WTC11 (cell line): ENCODE measurements at regions not wholly inside any gene's neighbourhood (a gene's known extent, or its start where the extent isn't known, plus 50 kb on each side); places are given as distances from the start of the nearest gene placed in this dataset.

Source experiments
- CREM ChIP-seq: sonication (generic); formaldehyde crosslinking; IDR thresholded peaks from 2 replicates; pipeline ENCODE4 v1.8.1; 2022; ENCODE audit warnings: mild to moderate bottlenecking, missing genetic modification reagents, moderate library complexity
- ESRRA ChIP-seq: sonication (generic); formaldehyde crosslinking; IDR thresholded peaks from 2 replicates; pipeline ENCODE4 v1.8.1; 2022; ENCODE audit warnings: mild to moderate bottlenecking, missing genetic modification reagents, borderline replicate concordance
- FOXJ3 ChIP-seq: sonication (generic); formaldehyde crosslinking; IDR thresholded peaks from 2 replicates; pipeline ENCODE4 v1.9.0; 2021; ENCODE audit warnings: missing genetic modification reagents, mild to moderate bottlenecking, borderline replicate concordance
- JUN ChIP-seq: sonication (generic); formaldehyde crosslinking; IDR thresholded peaks from 2 replicates; pipeline ENCODE4 v1.8.0; 2023; ENCODE audit warnings: mild to moderate bottlenecking, missing genetic modification reagents
- NFYB ChIP-seq: sonication (generic); formaldehyde crosslinking; conservative IDR thresholded peaks from 2 replicates; pipeline ENCODE4 v1.8.0; 2022; ENCODE audit warnings: low read depth, missing genetic modification reagents
- NR1H2 ChIP-seq: sonication (generic); formaldehyde crosslinking; IDR thresholded peaks from 2 replicates; pipeline ENCODE4 v1.9.0; 2021; ENCODE audit warnings: mild to moderate bottlenecking, moderate library complexity, missing genetic modification reagents
- SMAD4 ChIP-seq: sonication (generic); formaldehyde crosslinking; IDR thresholded peaks from 2 replicates; pipeline ENCODE4 v1.8.0; 2022; ENCODE audit warnings: mild to moderate bottlenecking, missing genetic modification reagents
- ZBTB21 ChIP-seq: sonication (generic); formaldehyde crosslinking; IDR thresholded peaks from 2 replicates; pipeline ENCODE4 v1.8.1; 2023; ENCODE audit warnings: mild to moderate bottlenecking, missing genetic modification reagents, borderline replicate concordance
- ZNF121 ChIP-seq: sonication (generic); formaldehyde crosslinking; IDR thresholded peaks from 2 replicates; pipeline ENCODE4 v1.8.0; 2023; ENCODE audit warnings: missing genetic modification reagents
- TF ChIP-seq, protein P1 (sequence below): sonication (generic); formaldehyde crosslinking; IDR thresholded peaks from 2 replicates; pipeline ENCODE4 v1.8.1; 2023; ENCODE audit warnings: mild to moderate bottlenecking, missing genetic modification reagents
- TF ChIP-seq, protein P2 (sequence below): fragments of 200-600 bp; IDR thresholded peaks from 2 replicates; pipeline ENCODE4 v1.8.0; 2022; ENCODE audit warnings: antibody characterized with exemption
- TF ChIP-seq, protein P3 (sequence below): sonication (generic); formaldehyde crosslinking; conservative IDR thresholded peaks from 2 replicates; pipeline ENCODE4 v1.8.1; 2023; ENCODE audit warnings: mild to moderate bottlenecking, low read depth, missing genetic modification reagents, moderate library complexity
- TF ChIP-seq, protein P4 (sequence below): sonication (generic); formaldehyde crosslinking; conservative IDR thresholded peaks from 2 replicates; pipeline ENCODE4 v1.8.1; 2022; ENCODE audit warnings: mild to moderate bottlenecking, missing genetic modification reagents

DNA sequence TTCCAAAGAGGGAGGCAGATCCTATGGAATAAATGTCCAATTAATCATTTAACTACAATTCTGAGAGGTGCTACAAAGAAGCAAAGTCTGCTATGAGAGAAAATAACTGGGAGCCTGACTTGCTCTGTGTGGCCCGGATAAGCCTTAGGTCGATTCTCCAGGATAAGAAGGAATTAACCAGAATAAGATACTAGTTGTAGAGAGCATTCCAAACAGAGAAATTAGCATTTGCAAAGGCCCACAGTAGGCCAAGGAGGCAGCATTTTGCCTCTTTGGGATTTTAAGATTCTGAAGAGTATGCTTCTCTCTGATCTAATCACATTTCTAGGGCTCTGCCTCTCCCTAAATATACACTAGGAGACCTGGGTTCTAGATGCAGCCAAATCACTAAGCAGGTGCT lies 113.7 kb downstream of the SNX19 start:
- TF ChIP-seq, protein P1, sequence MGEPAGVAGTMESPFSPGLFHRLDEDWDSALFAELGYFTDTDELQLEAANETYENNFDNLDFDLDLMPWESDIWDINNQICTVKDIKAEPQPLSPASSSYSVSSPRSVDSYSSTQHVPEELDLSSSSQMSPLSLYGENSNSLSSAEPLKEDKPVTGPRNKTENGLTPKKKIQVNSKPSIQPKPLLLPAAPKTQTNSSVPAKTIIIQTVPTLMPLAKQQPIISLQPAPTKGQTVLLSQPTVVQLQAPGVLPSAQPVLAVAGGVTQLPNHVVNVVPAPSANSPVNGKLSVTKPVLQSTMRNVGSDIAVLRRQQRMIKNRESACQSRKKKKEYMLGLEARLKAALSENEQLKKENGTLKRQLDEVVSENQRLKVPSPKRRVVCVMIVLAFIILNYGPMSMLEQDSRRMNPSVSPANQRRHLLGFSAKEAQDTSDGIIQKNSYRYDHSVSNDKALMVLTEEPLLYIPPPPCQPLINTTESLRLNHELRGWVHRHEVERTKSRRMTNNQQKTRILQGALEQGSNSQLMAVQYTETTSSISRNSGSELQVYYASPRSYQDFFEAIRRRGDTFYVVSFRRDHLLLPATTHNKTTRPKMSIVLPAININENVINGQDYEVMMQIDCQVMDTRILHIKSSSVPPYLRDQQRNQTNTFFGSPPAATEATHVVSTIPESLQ (CRISPR knock-in tag), result no peak
- TF ChIP-seq SMAD4 (CRISPR knock-in tag) (no peak), ZBTB21 (CRISPR knock-in tag) (no peak), JUN (CRISPR knock-in tag) (no peak), ESRRA (CRISPR knock-in tag) (no peak), NFYB (CRISPR knock-in tag) (no peak), ZNF121 (CRISPR knock-in tag) (no peak), CREM (CRISPR knock-in tag) (no peak), NR1H2 (CRISPR knock-in tag) (no peak), FOXJ3 (CRISPR knock-in tag) (no peak)
- TF ChIP-seq, protein P2, sequence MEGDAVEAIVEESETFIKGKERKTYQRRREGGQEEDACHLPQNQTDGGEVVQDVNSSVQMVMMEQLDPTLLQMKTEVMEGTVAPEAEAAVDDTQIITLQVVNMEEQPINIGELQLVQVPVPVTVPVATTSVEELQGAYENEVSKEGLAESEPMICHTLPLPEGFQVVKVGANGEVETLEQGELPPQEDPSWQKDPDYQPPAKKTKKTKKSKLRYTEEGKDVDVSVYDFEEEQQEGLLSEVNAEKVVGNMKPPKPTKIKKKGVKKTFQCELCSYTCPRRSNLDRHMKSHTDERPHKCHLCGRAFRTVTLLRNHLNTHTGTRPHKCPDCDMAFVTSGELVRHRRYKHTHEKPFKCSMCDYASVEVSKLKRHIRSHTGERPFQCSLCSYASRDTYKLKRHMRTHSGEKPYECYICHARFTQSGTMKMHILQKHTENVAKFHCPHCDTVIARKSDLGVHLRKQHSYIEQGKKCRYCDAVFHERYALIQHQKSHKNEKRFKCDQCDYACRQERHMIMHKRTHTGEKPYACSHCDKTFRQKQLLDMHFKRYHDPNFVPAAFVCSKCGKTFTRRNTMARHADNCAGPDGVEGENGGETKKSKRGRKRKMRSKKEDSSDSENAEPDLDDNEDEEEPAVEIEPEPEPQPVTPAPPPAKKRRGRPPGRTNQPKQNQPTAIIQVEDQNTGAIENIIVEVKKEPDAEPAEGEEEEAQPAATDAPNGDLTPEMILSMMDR, result no peak
- TF ChIP-seq, protein P3, sequence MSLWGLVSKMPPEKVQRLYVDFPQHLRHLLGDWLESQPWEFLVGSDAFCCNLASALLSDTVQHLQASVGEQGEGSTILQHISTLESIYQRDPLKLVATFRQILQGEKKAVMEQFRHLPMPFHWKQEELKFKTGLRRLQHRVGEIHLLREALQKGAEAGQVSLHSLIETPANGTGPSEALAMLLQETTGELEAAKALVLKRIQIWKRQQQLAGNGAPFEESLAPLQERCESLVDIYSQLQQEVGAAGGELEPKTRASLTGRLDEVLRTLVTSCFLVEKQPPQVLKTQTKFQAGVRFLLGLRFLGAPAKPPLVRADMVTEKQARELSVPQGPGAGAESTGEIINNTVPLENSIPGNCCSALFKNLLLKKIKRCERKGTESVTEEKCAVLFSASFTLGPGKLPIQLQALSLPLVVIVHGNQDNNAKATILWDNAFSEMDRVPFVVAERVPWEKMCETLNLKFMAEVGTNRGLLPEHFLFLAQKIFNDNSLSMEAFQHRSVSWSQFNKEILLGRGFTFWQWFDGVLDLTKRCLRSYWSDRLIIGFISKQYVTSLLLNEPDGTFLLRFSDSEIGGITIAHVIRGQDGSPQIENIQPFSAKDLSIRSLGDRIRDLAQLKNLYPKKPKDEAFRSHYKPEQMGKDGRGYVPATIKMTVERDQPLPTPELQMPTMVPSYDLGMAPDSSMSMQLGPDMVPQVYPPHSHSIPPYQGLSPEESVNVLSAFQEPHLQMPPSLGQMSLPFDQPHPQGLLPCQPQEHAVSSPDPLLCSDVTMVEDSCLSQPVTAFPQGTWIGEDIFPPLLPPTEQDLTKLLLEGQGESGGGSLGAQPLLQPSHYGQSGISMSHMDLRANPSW (CRISPR knock-in tag), result no peak
- TF ChIP-seq, protein P4, sequence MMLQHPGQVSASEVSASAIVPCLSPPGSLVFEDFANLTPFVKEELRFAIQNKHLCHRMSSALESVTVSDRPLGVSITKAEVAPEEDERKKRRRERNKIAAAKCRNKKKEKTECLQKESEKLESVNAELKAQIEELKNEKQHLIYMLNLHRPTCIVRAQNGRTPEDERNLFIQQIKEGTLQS (CRISPR knock-in tag), result no peak
